AG04450 (cell line): ENCODE measurements at regions not wholly inside any gene's neighbourhood (a gene's known extent, or its start where the extent isn't known, plus 50 kb on each side); places are given as distances from the start of the nearest gene placed in this dataset.
"Not testable (repeated sequence)": the region's sequence is repeated elsewhere in the genome, so short reads cannot be mapped to it uniquely, and the experiment has no call there.

Experiments used
- CTCF ChIA-PET: fragments of 300-600, 350-600 bp; formaldehyde crosslinking; extraction: SDS; loops from one replicate; lab custom pipeline; 2022; ENCODE audit warnings: antibody characterized with exemption, inconsistent platforms; lab: Charles Lee
- POLR2A ChIA-PET: fragments of 350-600 bp; formaldehyde crosslinking; extraction: SDS; loops from one replicate; lab custom pipeline; 2021; ENCODE audit warnings: antibody characterized with exemption, inconsistent platforms; lab: Yijun Ruan, JAX
- DNase-seq: peaks from one replicate; pipeline ENCODE4 v3.0.0-alpha.2; 2011; ENCODE audit warnings: low read depth, low spot score
- H3K27ac ChIP-seq: one replicate; pipeline ENCODE4 v1.5.1; 2012; ENCODE audit warnings: low read depth, low read length, control low read depth
- H3K27me3 ChIP-seq: one replicate; pipeline ENCODE4 v1.6.0; 2012; ENCODE audit warnings: low read length; ENCODE audit not compliant: control insufficient read depth, insufficient read depth
- H3K4me3 ChIP-seq: 2 replicates; pipeline ENCODE4 v1.5.1; 2011; ENCODE audit warnings: mild to moderate bottlenecking, low read depth, low read length, control low read depth
- H3K9me3 ChIP-seq: 2 replicates; pipeline ENCODE4 v1.5.1; 2012; ENCODE audit warnings: low read length; ENCODE audit not compliant: control insufficient read depth, insufficient read depth
- TF ChIP-seq, protein P1 (sequence below): IDR thresholded peaks from 2 replicates; pipeline ENCODE4 v1.5.1; 2011; ENCODE audit warnings: low read depth, low read length, control low read depth, inconsistent platforms

DNA sequence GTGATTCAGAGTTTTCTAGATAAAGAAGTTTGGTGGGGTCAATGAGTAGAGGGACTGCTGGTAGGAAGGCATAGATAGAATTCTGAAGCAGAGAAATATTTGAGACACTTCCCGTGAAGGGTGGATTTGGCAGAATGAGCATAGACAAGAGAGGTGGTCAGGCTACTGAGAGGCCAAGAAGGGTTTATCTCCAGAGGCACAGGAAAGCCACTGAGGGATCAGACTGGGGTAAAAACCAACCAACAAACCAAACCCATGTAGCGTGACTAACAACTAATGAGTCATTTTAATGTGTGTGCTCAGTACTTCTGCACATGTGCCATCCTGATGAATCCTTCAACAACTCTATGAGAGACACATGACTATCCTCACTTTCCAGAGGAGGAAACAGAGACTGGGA, 60.0 kb upstream of the SERP2 start:
- TF ChIP-seq, protein P1, sequence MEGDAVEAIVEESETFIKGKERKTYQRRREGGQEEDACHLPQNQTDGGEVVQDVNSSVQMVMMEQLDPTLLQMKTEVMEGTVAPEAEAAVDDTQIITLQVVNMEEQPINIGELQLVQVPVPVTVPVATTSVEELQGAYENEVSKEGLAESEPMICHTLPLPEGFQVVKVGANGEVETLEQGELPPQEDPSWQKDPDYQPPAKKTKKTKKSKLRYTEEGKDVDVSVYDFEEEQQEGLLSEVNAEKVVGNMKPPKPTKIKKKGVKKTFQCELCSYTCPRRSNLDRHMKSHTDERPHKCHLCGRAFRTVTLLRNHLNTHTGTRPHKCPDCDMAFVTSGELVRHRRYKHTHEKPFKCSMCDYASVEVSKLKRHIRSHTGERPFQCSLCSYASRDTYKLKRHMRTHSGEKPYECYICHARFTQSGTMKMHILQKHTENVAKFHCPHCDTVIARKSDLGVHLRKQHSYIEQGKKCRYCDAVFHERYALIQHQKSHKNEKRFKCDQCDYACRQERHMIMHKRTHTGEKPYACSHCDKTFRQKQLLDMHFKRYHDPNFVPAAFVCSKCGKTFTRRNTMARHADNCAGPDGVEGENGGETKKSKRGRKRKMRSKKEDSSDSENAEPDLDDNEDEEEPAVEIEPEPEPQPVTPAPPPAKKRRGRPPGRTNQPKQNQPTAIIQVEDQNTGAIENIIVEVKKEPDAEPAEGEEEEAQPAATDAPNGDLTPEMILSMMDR: no peak
- H3K4me3 ChIP-seq: no peak overlapping the region
- ChIA-PET POLR2A (interaction anchor here (1.0 to 1.4 kb wide), 2 partner anchors 55 to 123 kb away, joined by 3 to 6 read pairs; no protein-coding TSS in a partner anchor), CTCF (no interaction called here)
- H3K9me3 ChIP-seq: no peaks in the 10 kb centered on the region
- no peaks in the 10 kb centered on the region for H3K27me3 ChIP-seq
- DNase-seq: no peak
- H3K27ac ChIP-seq: peak overlapping the region; percentile 66

DNA sequence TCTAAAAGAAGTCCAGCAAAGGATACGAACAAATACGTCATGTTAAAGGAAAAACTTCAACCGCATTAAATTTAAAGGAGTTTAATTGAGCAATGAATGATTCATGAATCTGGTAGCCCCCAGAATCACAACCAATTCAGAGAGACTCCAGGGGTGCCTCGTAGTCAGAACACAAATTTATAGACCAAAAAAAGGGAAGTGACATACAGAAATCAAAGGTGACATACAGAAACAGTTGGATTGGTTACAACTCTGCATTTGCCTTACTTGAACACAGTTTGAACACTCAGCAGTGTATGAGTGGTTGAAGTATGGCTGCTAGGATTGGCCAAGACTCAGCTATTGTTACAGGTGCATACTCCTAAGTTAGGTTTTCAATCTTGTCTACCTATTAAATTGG, 59.5 kb upstream of the SERP2 start:
- CTCF ChIA-PET, H3K9me3 ChIP-seq, DNase-seq, H3K4me3 ChIP-seq, H3K27me3 ChIP-seq, POLR2A ChIA-PET: not testable (repeated sequence)
- H3K27ac ChIP-seq: peak overlapping the region; percentile 66

DNA sequence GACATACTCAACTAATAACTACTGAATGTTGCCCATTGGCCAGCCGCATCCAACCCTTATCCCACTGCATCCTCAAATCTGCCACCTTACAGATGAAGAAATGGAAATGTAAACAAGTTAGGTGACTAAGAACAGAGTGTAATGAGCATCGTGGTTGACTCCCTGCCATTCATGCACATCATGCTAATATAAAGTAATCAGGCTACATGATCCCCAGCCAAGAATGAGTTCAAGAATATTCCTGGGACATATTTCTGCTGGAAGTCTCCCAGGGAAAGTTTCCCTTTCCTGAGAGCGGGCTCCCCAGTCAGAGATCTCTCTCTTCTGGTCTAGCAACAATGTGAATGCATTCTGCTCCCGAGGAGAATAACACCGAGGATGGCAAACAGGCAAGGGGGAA, 55.9 kb upstream of the SERP2 start:
- TF ChIP-seq, protein P1: no peak
- Histone ChIP-seq H3K27ac (no peak overlapping the region), H3K27me3 (no peaks in the 10 kb centered on the region), H3K4me3 (no peak overlapping the region), H3K9me3 (no peaks in the 10 kb centered on the region)
- POLR2A ChIA-PET: no interaction called here
- CTCF ChIA-PET: no interaction called here
- no peak for DNase-seq

DNA sequence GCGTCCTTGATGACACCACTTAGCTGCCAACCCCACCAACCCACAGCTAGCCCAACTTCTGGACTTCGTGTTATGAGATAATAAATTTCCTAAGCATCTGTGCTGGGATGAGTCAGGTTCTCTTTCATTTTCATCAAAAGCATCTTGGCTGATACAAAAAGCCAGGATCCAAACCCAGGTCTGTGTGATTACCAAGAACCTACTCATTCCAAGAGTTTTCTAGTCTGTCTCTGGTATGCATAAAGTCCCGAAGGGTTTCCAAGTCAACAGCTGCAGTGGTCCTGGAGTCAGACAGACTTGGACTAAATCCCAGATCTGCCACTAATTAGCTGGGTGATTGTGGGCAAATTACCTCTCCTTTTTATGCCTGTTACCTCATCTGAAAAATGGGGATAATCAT, 55.5 kb upstream of the SERP2 start:
- POLR2A ChIA-PET: interaction anchor here (0.6 kb wide), 1 partner anchor 180 kb away, joined by 7 read pairs; no protein-coding TSS in a partner anchor
- no peaks in the 10 kb centered on the region for H3K9me3 ChIP-seq
- H3K4me3 ChIP-seq: no peak overlapping the region
- CTCF ChIA-PET: no interaction called here
- TF ChIP-seq, protein P1: no peak
- H3K27me3 ChIP-seq: no peaks in the 10 kb centered on the region
- H3K27ac ChIP-seq: no peak overlapping the region
- no peak for DNase-seq

DNA sequence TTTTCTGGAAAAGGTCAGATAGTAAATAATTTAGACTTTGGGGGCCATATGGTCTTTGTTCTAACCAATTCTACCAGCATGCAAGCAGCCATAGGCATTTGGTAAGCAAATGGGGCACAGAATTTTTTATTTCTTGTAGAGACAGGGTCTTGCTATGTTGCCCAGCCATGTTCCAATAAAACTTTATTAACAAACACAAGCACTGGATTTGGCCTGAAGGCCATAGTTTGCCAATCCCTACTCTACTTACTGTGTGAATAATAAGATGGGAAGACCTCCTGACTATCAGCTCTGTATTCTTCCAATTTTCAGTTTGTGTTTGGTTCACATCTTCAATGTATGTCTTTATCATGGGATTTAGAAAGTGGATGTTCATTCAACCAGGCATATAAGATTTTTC, 53.0 kb upstream of the SERP2 start:
- Histone ChIP-seq H3K9me3 (no peaks in the 10 kb centered on the region), H3K4me3 (no peak overlapping the region), H3K27me3 (no peaks in the 10 kb centered on the region), H3K27ac (no peak overlapping the region)
- TF ChIP-seq, protein P1: no peak
- POLR2A ChIA-PET: no interaction called here
- CTCF ChIA-PET: no interaction called here
- DNase-seq: no peak

DNA sequence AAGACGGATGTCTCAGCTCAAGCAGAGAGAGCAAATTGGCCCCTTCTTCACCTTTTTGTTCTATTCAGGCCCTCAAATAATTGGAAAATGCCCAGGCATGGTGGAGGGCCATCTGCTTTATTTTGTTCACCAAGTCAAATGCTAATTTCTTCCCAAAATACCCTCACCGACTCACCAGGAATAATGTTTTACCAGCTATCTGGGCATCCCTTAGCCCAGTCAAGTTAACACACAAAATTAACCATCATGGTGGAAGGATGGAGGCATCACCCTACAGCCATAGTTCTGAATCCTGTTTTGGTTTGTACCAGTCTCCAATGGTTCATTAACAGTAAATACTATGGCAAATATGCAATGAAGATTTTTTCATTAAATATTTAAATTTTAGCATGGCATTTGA, 51.7 kb upstream of the SERP2 start:
- CTCF ChIA-PET: no interaction called here
- POLR2A ChIA-PET: no interaction called here
- TF ChIP-seq, protein P1: no peak

More for the DNA sequence above, 51.7 kb upstream of the SERP2 start:
- no peak overlapping the region for H3K27ac ChIP-seq
- H3K9me3 ChIP-seq: no peaks in the 10 kb centered on the region
- no peak overlapping the region for H3K4me3 ChIP-seq
- DNase-seq: no peak
- H3K27me3 ChIP-seq: no peaks in the 10 kb centered on the region
